Fibroblast of lung (primary cell): ENCODE measurements at regions not wholly inside any gene's neighbourhood (a gene's known extent, or its start where the extent isn't known, plus 50 kb on each side); places are given as distances from the start of the nearest gene placed in this dataset.

ENCODE experiments used
- EZH2 ChIP-seq: IDR thresholded peaks from 2 replicates; pipeline ENCODE4 v1.5.1; 2012; ENCODE audit warnings: low read length, control low read depth, mild to moderate bottlenecking; ENCODE audit errors: missing control alignments
- TF ChIP-seq, protein P1 (sequence below), 2 donors: IDR thresholded peaks in 1 of 2; conservative IDR thresholded peaks in 1 of 2; 1 replicate in 1 of 2; 2 replicates in 1 of 2; pipeline ENCODE4 v1.5.1; 2011 to 2012; ENCODE audit warnings: low read length in 2 of 2, control low read depth in 1 of 2, inconsistent platforms in 1 of 2, low read depth in 1 of 2, mild to moderate bottlenecking in 1 of 2

DNA sequence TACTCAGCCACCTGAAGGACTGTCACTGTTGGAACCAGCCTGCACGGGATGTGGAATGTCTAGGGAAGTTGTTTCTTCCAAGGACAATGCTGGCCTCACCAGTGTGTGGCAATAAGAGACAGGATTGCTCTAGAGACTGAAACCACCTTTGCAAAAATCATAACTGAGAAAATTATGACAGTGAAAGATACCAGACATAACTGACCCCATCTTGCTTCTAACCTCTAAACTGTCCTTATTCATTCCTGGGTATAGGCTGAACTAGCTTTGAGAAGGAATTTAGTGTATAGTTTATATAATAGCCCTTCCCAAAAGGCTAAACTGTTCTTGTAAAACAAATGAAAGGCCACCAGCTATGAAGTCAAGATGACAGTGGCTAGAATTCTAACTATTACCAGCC is 83.6 kb downstream of the IER5 start:
- TF ChIP-seq, protein P1, sequence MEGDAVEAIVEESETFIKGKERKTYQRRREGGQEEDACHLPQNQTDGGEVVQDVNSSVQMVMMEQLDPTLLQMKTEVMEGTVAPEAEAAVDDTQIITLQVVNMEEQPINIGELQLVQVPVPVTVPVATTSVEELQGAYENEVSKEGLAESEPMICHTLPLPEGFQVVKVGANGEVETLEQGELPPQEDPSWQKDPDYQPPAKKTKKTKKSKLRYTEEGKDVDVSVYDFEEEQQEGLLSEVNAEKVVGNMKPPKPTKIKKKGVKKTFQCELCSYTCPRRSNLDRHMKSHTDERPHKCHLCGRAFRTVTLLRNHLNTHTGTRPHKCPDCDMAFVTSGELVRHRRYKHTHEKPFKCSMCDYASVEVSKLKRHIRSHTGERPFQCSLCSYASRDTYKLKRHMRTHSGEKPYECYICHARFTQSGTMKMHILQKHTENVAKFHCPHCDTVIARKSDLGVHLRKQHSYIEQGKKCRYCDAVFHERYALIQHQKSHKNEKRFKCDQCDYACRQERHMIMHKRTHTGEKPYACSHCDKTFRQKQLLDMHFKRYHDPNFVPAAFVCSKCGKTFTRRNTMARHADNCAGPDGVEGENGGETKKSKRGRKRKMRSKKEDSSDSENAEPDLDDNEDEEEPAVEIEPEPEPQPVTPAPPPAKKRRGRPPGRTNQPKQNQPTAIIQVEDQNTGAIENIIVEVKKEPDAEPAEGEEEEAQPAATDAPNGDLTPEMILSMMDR (conservative IDR thresholded peaks at IDR 0.05 in 1 of 2, IDR thresholded peaks at IDR 0.05 in 1 of 2; ENCODE audit: low read depth in 1 of 2, low read length in 2 of 2): no peak
- TF ChIP-seq EZH2: no peak
